SK-N-SH treated with all-trans-retinoic acid at 6 μM for 48 hours (cell line): ENCODE measurements at regions not wholly inside any gene's neighbourhood (a gene's known extent, or its start where the extent isn't known, plus 50 kb on each side); places are given as distances from the start of the nearest gene placed in this dataset.

Source experiments
- RARB ChIP-seq: fragments of 250-450 bp; sonication (Bioruptor Pico); IDR thresholded peaks from 2 replicates; pipeline ENCODE4 v1.8.0; 2021; ENCODE audit warnings: mild to moderate bottlenecking, moderate library complexity
- SNAI2 ChIP-seq: fragments of 250-450 bp; sonication (Bioruptor Pico); IDR thresholded peaks from 2 replicates; pipeline ENCODE4 v1.5.0; 2020; ENCODE audit warnings: mild to moderate bottlenecking, moderate library complexity
- TOX ChIP-seq: fragments of 250-450 bp; sonication (Bioruptor Pico); IDR thresholded peaks from 2 replicates; pipeline ENCODE4 v1.8.0; 2021; ENCODE audit warnings: mild to moderate bottlenecking, moderate library complexity, borderline replicate concordance
- ZC3H10 ChIP-seq: fragments of 250-450 bp; sonication (Bioruptor Pico); IDR thresholded peaks from 2 replicates; pipeline ENCODE4 v1.5.1; 2021; ENCODE audit warnings: mild to moderate bottlenecking, moderate library complexity
- ZFP30 ChIP-seq: fragments of 450-650 bp; formaldehyde crosslinking; IDR thresholded peaks from 2 replicates; pipeline ENCODE4 v1.5.0; 2022; ENCODE audit warnings: mild to moderate bottlenecking, moderate library complexity
- ZNF565 ChIP-seq: fragments of 450-650 bp; formaldehyde crosslinking; conservative IDR thresholded peaks from 2 replicates; pipeline ENCODE4 v1.5.0; 2020; ENCODE audit warnings: low read depth, mild to moderate bottlenecking, moderate library complexity
- ZNF70 ChIP-seq: fragments of 450-650 bp; formaldehyde crosslinking; IDR thresholded peaks from 2 replicates; pipeline ENCODE4 v1.5.0; 2020; ENCODE audit warnings: mild to moderate bottlenecking, moderate library complexity
- TF ChIP-seq, protein P1 (sequence below): fragments of 250-450 bp; sonication (Bioruptor Pico); IDR thresholded peaks from 2 replicates; pipeline ENCODE4 v1.8.0; 2020; ENCODE audit warnings: mild to moderate bottlenecking, moderate library complexity, borderline replicate concordance
- TF ChIP-seq, protein P2 (sequence below): fragments of 250-450 bp; sonication (Bioruptor Pico); IDR thresholded peaks from 2 replicates; pipeline ENCODE4 v1.5.1; 2021; ENCODE audit warnings: mild to moderate bottlenecking, moderate library complexity
- TF ChIP-seq, protein P3 (sequence below): fragments of 250-450 bp; sonication (Bioruptor Pico); IDR thresholded peaks from 2 replicates; pipeline ENCODE4 v1.5.0; 2020; ENCODE audit warnings: mild to moderate bottlenecking, moderate library complexity

DNA sequence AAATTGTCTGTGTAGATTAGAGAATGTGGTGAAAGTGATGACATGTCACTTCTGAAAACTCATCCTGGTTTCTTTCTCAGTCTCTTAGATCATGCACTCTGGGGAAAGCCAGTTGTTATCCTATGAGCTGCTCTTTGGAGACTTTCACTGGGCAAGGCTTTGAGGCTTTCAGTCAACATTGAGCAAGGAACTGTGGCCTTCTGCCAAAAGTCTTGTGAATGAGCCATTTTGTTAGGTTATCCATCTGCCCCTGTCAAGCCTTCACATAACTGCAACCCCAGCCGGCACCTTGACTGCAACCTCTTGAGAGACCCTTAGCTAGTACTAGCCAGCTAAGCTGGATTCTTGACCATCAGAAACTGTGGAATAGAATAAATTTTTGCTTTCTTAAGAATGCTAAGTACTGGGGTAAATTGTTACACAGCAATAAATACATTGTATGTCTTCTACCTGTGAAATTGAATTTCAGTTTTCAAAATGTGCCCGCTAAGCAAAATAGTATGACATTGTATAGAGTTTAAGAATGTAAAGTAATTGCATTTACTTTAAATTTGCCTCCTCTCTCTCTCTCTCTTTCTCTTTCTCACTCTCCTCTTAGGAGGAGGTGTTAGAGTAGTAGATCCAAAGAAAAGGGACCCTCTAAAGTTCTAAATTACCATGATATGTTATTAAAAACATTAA is 1273.0 kb downstream of the RAPGEF2 start:
- TF ChIP-seq ZNF565 (no peak), TOX (CRISPR knock-in tag) (no peak), RARB (CRISPR knock-in tag) (no peak), ZNF70 (CRISPR knock-in tag) (no peak), ZFP30 (CRISPR knock-in tag) (no peak), ZC3H10 (no peak), SNAI2 (CRISPR knock-in tag) (no peak)
- TF ChIP-seq, protein P1, sequence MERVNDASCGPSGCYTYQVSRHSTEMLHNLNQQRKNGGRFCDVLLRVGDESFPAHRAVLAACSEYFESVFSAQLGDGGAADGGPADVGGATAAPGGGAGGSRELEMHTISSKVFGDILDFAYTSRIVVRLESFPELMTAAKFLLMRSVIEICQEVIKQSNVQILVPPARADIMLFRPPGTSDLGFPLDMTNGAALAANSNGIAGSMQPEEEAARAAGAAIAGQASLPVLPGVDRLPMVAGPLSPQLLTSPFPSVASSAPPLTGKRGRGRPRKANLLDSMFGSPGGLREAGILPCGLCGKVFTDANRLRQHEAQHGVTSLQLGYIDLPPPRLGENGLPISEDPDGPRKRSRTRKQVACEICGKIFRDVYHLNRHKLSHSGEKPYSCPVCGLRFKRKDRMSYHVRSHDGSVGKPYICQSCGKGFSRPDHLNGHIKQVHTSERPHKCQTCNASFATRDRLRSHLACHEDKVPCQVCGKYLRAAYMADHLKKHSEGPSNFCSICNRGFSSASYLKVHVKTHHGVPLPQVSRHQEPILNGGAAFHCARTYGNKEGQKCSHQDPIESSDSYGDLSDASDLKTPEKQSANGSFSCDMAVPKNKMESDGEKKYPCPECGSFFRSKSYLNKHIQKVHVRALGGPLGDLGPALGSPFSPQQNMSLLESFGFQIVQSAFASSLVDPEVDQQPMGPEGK (CRISPR knock-in tag): no peak
- TF ChIP-seq, protein P2, sequence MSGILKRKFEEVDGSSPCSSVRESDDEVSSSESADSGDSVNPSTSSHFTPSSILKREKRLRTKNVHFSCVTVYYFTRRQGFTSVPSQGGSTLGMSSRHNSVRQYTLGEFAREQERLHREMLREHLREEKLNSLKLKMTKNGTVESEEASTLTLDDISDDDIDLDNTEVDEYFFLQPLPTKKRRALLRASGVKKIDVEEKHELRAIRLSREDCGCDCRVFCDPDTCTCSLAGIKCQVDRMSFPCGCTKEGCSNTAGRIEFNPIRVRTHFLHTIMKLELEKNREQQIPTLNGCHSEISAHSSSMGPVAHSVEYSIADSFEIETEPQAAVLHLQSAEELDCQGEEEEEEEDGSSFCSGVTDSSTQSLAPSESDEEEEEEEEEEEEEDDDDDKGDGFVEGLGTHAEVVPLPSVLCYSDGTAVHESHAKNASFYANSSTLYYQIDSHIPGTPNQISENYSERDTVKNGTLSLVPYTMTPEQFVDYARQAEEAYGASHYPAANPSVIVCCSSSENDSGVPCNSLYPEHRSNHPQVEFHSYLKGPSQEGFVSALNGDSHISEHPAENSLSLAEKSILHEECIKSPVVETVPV (CRISPR knock-in tag): no peak
- TF ChIP-seq, protein P3, sequence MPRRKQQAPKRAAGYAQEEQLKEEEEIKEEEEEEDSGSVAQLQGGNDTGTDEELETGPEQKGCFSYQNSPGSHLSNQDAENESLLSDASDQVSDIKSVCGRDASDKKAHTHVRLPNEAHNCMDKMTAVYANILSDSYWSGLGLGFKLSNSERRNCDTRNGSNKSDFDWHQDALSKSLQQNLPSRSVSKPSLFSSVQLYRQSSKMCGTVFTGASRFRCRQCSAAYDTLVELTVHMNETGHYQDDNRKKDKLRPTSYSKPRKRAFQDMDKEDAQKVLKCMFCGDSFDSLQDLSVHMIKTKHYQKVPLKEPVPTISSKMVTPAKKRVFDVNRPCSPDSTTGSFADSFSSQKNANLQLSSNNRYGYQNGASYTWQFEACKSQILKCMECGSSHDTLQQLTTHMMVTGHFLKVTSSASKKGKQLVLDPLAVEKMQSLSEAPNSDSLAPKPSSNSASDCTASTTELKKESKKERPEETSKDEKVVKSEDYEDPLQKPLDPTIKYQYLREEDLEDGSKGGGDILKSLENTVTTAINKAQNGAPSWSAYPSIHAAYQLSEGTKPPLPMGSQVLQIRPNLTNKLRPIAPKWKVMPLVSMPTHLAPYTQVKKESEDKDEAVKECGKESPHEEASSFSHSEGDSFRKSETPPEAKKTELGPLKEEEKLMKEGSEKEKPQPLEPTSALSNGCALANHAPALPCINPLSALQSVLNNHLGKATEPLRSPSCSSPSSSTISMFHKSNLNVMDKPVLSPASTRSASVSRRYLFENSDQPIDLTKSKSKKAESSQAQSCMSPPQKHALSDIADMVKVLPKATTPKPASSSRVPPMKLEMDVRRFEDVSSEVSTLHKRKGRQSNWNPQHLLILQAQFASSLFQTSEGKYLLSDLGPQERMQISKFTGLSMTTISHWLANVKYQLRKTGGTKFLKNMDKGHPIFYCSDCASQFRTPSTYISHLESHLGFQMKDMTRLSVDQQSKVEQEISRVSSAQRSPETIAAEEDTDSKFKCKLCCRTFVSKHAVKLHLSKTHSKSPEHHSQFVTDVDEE (CRISPR knock-in tag): no peak
